HCT116 (cell line): ENCODE measurements at regions not wholly inside any gene's neighbourhood (a gene's known extent, or its start where the extent isn't known, plus 50 kb on each side); places are given as distances from the start of the nearest gene placed in this dataset.

Experiments used
- ATAC-seq: fragments of 200-7000 bp; cut with Tn5 transposase; 2 replicates; pipeline ENCODE4 v1.9.1; 2020; ENCODE audit warnings: mild to moderate bottlenecking, moderate library complexity
- BruUV-seq: library from RNA; stranded (reverse); fragments of 400-500 nt; replicated peaks from 2 replicates; lab custom pipeline; 2021; lab: Mats Ljungman, UMichigan
- CTCF ChIA-PET: fragments of 300-600 bp; sonication (Branson Sonifier 250); formaldehyde crosslinking; loops from one replicate; lab custom pipeline; 2021; ENCODE audit warnings: antibody characterized with exemption; lab: Charles Lee
- POLR2A ChIA-PET: fragments of 300-600, 350-600 bp; sonication (Branson Sonifier 250); formaldehyde crosslinking; loops from one replicate; lab custom pipeline; 2021; ENCODE audit warnings: antibody characterized with exemption; lab: Charles Lee
- RAD21 ChIA-PET, 2 experiments: fragments of 300-600 bp; sonication (Branson Sonifier 250); formaldehyde crosslinking; loops; one replicate each; lab custom pipeline; 2023; ENCODE audit warnings: low total read pairs in 2 of 2; ENCODE audit not compliant: uncharacterized antibody in 2 of 2, unreplicated experiment in 2 of 2, low non-redundant PET in 1 of 2; lab: Charles Lee
- DNase-seq: peaks from one replicate; pipeline ENCODE4 v3.0.0-alpha.2; 2010; ENCODE audit warnings: low read depth, low spot score
- H2AFZ ChIP-seq: fragments of 200-600 bp; shearing (Covaris generic), sonication (generic); 2 replicates; pipeline ENCODE4 v1.6.1; 2017; ENCODE audit warnings: low read depth, mixed run types, mixed read lengths, antibody characterized with exemption, low read length; ENCODE audit not compliant: poor library complexity, severe bottlenecking
- H3K27ac ChIP-seq: 2 replicates; pipeline ENCODE4 v1.5.1; 2012; ENCODE audit warnings: low read depth, low read length
- H3K27me3 ChIP-seq: fragments of 200-600 bp; sonication (generic); 2 replicates; pipeline ENCODE4 v1.6.1; 2016; ENCODE audit warnings: mixed run types, low read length, mixed read lengths; ENCODE audit not compliant: insufficient read depth
- H3K36me3 ChIP-seq, 2 experiments: fragments of 200-500 bp in 1 of 2; fragments of 200-600 bp in 1 of 2; sonication (Bioruptor generic) in 1 of 2; sonication (generic) in 1 of 2; 2 replicates each; pipeline versions ENCODE4 v1.5.1 to v1.6.1; 2014 to 2016; ENCODE audit warnings: low read length in 2 of 2, inconsistent platforms in 1 of 2, mixed read lengths in 1 of 2, mixed run types in 1 of 2; ENCODE audit not compliant: insufficient read depth in 2 of 2, control insufficient read depth in 1 of 2
- H3K4me1 ChIP-seq, 2 experiments: fragments of 200-600 bp in 1 of 2; sonication (generic) in 1 of 2; 2 replicates each; pipeline versions ENCODE4 v1.5.1 to v1.6.1; 2012 to 2017; ENCODE audit warnings: low read length in 2 of 2, inconsistent platforms in 1 of 2, mild to moderate bottlenecking in 1 of 2, mixed read lengths in 1 of 2, mixed run types in 1 of 2, moderate library complexity in 1 of 2; ENCODE audit not compliant: insufficient read depth in 2 of 2, control insufficient read depth in 1 of 2
- H3K4me2 ChIP-seq: fragments of 200-600 bp; sonication (generic); 2 replicates; pipeline ENCODE4 v1.6.1; 2017; ENCODE audit warnings: mixed run types, low read length, mixed read lengths
- H3K4me3 ChIP-seq, 2 experiments: fragments of 200-600 bp in 1 of 2; sonication (generic) in 1 of 2; replicated peaks in 1 of 2; 2 replicates each; pipeline ENCODE4 v1.5.1; 2011 to 2016; ENCODE audit warnings: low read length in 2 of 2, control low read depth in 1 of 2, low read depth in 1 of 2, mild to moderate bottlenecking in 1 of 2, mixed read lengths in 1 of 2, mixed run types in 1 of 2
- H3K79me2 ChIP-seq: fragments of 200-600 bp; sonication (generic); 2 replicates; pipeline ENCODE4 v1.6.1; 2017; ENCODE audit warnings: mild to moderate bottlenecking, mixed run types, low read length, moderate library complexity, mixed read lengths; ENCODE audit not compliant: insufficient read depth
- H3K9ac ChIP-seq: fragments of 200-600 bp; sonication (generic); 2 replicates; pipeline ENCODE4 v1.6.1; 2016; ENCODE audit warnings: low read length, mixed read lengths
- H3K9me2 ChIP-seq: fragments of 200-600 bp; sonication (generic), shearing (Covaris generic); 2 replicates; pipeline ENCODE4 v1.6.1; 2017; ENCODE audit warnings: mixed run types, mild to moderate bottlenecking, moderate library complexity; ENCODE audit not compliant: insufficient read depth
- H3K9me3 ChIP-seq, 2 experiments: fragments of 200-500 bp in 1 of 2; fragments of 200-600 bp in 1 of 2; sonication (Bioruptor generic) in 1 of 2; sonication (generic) in 1 of 2; 2 replicates each; pipeline ENCODE4 v1.6.1; 2014 to 2017; ENCODE audit warnings: low read length in 2 of 2, mixed read lengths in 2 of 2, inconsistent platforms in 1 of 2, low read depth in 1 of 2, mild to moderate bottlenecking in 1 of 2, mixed run types in 1 of 2, moderate library complexity in 1 of 2; ENCODE audit not compliant: control insufficient read depth in 1 of 2, insufficient read depth in 1 of 2
- H4K20me1 ChIP-seq: fragments of 200-600 bp; sonication (generic), shearing (Covaris generic); 2 replicates; pipeline ENCODE4 v1.6.1; 2017; ENCODE audit warnings: mixed run types, mild to moderate bottlenecking, moderate library complexity; ENCODE audit not compliant: insufficient read depth
- CBX3 ChIP-seq: IDR thresholded peaks from 2 replicates; pipeline ENCODE4 v1.6.1; 2012; ENCODE audit warnings: low read depth
- CEBPB ChIP-seq: IDR thresholded peaks from 2 replicates; pipeline ENCODE4 v1.6.1; 2012; ENCODE audit warnings: low read depth
- ELF1 ChIP-seq: IDR thresholded peaks from 2 replicates; pipeline ENCODE4 v1.6.1; 2012; ENCODE audit warnings: low read depth, borderline replicate concordance
- FOSL1 ChIP-seq: IDR thresholded peaks from 2 replicates; pipeline ENCODE4 v1.6.1; 2012; ENCODE audit warnings: low read depth
- POLR2A ChIP-seq: IDR thresholded peaks from 2 replicates; pipeline ENCODE4 v1.7.0; 2011; ENCODE audit warnings: borderline replicate concordance; ENCODE audit not compliant: insufficient read depth, insufficient read length; ENCODE audit errors: extremely low read depth
- RAD21 ChIP-seq: IDR thresholded peaks from 2 replicates; pipeline ENCODE4 v1.6.1; 2012; ENCODE audit warnings: low read depth, mild to moderate bottlenecking
- SP1 ChIP-seq: IDR thresholded peaks from 2 replicates; pipeline ENCODE4 v1.6.1; 2012; ENCODE audit warnings: low read depth
- SRF ChIP-seq: IDR thresholded peaks from 2 replicates; pipeline ENCODE4 v1.6.1; 2012; ENCODE audit warnings: low read depth
- YY1 ChIP-seq: IDR thresholded peaks from 2 replicates; pipeline ENCODE4 v1.6.1; 2011; ENCODE audit warnings: low read length, low read depth, moderate library complexity, mild to moderate bottlenecking; ENCODE audit not compliant: insufficient replicate concordance; ENCODE audit errors: extremely low read depth
- ZFX ChIP-seq: fragments of 450-650 bp; IDR thresholded peaks from 2 replicates; pipeline ENCODE4 v1.6.1; 2017
- ZNF274 ChIP-seq: fragments of 200-500 bp; sonication (Bioruptor generic); IDR thresholded peaks from 2 replicates; pipeline ENCODE4 v1.6.1; 2014; ENCODE audit warnings: mild to moderate bottlenecking, low read depth, low read length, inconsistent platforms
- intact Hi-C: fragments of 100-400 bp; cut with micrococcal nuclease; formaldehyde crosslinking; loops from 2 replicates; pipeline ENCODE4 v1.10.0; 2022
- TF ChIP-seq, protein P1 (sequence below), 3 experiments: fragments of 200-600 bp in 1 of 3; sonication (generic) in 1 of 3; IDR thresholded peaks in 2 of 3; conservative IDR thresholded peaks in 1 of 3; 2 replicates each; pipeline ENCODE4 v1.5.1; 2012 to 2017; ENCODE audit warnings: low read depth in 2 of 3, low read length in 2 of 3, antibody characterized with exemption in 1 of 3, borderline replicate concordance in 1 of 3, control low read depth in 1 of 3, mild to moderate bottlenecking in 1 of 3, mixed read lengths in 1 of 3, mixed run types in 1 of 3, moderate library complexity in 1 of 3; ENCODE audit not compliant: insufficient read depth in 1 of 3
- TF ChIP-seq, protein P2 (sequence below): IDR thresholded peaks from 2 replicates; pipeline ENCODE4 v1.6.1; 2011; ENCODE audit warnings: mild to moderate bottlenecking, low read length, moderate library complexity; ENCODE audit not compliant: insufficient replicate concordance; ENCODE audit errors: extremely low read depth

DNA sequence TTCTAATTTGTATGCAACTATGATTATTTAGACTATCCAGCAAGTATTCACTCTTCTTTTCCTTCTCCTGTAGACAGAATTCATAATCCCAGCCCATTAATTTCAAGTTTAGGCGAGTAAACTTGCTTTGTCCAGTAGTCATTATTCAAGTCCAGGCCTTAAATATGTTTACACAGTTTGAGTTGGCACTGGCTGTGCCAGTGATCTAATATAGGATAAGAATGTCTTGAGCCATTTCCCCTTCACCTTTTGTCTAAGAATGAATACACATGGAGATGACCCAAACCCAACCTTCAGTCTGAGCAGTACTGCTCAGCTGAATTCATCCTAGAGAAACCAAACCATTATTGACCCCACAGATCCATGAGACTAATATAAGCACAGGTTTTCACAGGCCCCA lies 930.4 kb upstream of the CDH8 start:
- ChIA-PET RAD21 (no interaction called here), POLR2A (no interaction called here), CTCF (no interaction called here)
- no TSS peak for BruUV-seq
- H3K27ac ChIP-seq: no peak overlapping the region
- no peak overlapping the region for H3K4me3 ChIP-seq
- TF ChIP-seq RAD21 (no peak), SP1 (no peak), SRF (no peak), CBX3 (no peak), YY1 (no peak), ELF1 (no peak), CEBPB (no peak), POLR2A (no peak), FOSL1 (no peak), ZFX (no peak), ZNF274 (no peak)
- TF ChIP-seq, protein P1, sequence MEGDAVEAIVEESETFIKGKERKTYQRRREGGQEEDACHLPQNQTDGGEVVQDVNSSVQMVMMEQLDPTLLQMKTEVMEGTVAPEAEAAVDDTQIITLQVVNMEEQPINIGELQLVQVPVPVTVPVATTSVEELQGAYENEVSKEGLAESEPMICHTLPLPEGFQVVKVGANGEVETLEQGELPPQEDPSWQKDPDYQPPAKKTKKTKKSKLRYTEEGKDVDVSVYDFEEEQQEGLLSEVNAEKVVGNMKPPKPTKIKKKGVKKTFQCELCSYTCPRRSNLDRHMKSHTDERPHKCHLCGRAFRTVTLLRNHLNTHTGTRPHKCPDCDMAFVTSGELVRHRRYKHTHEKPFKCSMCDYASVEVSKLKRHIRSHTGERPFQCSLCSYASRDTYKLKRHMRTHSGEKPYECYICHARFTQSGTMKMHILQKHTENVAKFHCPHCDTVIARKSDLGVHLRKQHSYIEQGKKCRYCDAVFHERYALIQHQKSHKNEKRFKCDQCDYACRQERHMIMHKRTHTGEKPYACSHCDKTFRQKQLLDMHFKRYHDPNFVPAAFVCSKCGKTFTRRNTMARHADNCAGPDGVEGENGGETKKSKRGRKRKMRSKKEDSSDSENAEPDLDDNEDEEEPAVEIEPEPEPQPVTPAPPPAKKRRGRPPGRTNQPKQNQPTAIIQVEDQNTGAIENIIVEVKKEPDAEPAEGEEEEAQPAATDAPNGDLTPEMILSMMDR (IDR thresholded peaks at IDR 0.05 in 2 of 3, conservative IDR thresholded peaks at IDR 0.05 in 1 of 3; ENCODE audit: borderline replicate concordance in 1 of 3, insufficient read depth in 1 of 3, low read depth in 2 of 3, low read length in 2 of 3): no peak
- TF ChIP-seq, protein P2, sequence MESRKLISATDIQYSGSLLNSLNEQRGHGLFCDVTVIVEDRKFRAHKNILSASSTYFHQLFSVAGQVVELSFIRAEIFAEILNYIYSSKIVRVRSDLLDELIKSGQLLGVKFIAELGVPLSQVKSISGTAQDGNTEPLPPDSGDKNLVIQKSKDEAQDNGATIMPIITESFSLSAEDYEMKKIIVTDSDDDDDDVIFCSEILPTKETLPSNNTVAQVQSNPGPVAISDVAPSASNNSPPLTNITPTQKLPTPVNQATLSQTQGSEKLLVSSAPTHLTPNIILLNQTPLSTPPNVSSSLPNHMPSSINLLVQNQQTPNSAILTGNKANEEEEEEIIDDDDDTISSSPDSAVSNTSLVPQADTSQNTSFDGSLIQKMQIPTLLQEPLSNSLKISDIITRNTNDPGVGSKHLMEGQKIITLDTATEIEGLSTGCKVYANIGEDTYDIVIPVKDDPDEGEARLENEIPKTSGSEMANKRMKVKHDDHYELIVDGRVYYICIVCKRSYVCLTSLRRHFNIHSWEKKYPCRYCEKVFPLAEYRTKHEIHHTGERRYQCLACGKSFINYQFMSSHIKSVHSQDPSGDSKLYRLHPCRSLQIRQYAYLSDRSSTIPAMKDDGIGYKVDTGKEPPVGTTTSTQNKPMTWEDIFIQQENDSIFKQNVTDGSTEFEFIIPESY: no peak
- no peaks in the 10 kb centered on the region for H3K4me1 ChIP-seq
- intact Hi-C loops: no loop called here
- no peak overlapping the region for H3K9ac ChIP-seq
- DNase-seq: no peak
- no peaks in the 10 kb centered on the region for H3K27me3 ChIP-seq
- peaks cover 6 to 12% of the 10 kb centered on the region in 2 experiments; a peak in 2 of 4 replicates for H3K9me3 ChIP-seq
- H4K20me1 ChIP-seq: no peaks in the 10 kb centered on the region
- H3K36me3 ChIP-seq: no peaks in the 10 kb centered on the region
- H2AFZ ChIP-seq: no peak overlapping the region
- no peaks in the 10 kb centered on the region for H3K9me2 ChIP-seq
- no peak overlapping the region for H3K4me2 ChIP-seq
- H3K79me2 ChIP-seq: no peaks in the 10 kb centered on the region
- no peak for ATAC-seq
